ENCODE measurements at regions not wholly inside any gene's neighbourhood (a gene's known extent, or its start where the extent isn't known, plus 50 kb on each side); places are given as distances from the start of the nearest gene placed in this dataset.

- Histone ChIP-seq H3K27me3 (ENCODE audit: control insufficient read depth in 1 of 2, insufficient read depth in 2 of 2, low read length in 2 of 2) (peaks cover 0 to 2% of the 10 kb centered on the region in 2 experiments), H3K27ac (ENCODE audit: low read depth in 1 of 2, low read length in 2 of 2) (no peak overlapping the region), H3K4me3 (ENCODE audit: low read length) (no peak overlapping the region), H3K4me1 (ENCODE audit: insufficient read depth, low read length) (no peaks in the 10 kb centered on the region), H3K9me3 (ENCODE audit: control insufficient read depth in 1 of 2, insufficient read depth in 1 of 2, low read length in 2 of 2) (no peaks in the 10 kb centered on the region), H3K36me3 (ENCODE audit: insufficient read depth, low read length) (no peaks in the 10 kb centered on the region)
- CTCF ChIA-PET: interaction anchor here (1.4 kb wide), 1 partner anchor 471 kb away, joined by 3 read pairs; no protein-coding TSS in a partner anchor
- H3K27me3 Mint-ChIP-seq: peaks cover 25% of the 10 kb centered on the region
- intact Hi-C loops (cut with DNase I, micrococcal nuclease): loop anchor here in 1 of 2 experiments (10.0 kb wide), 1 partner anchor 182 kb away; the partner anchor contains the start of gene PPP3CA
- peaks cover 12% of the 10 kb centered on the region for H3K4me1 Mint-ChIP-seq (ENCODE audit: low read depth)
- H3K27ac Mint-ChIP-seq: no peak overlapping the region
- H3K36me3 Mint-ChIP-seq (ENCODE audit: low read depth): no peaks in the 10 kb centered on the region
- TF ChIP-seq, protein P1, sequence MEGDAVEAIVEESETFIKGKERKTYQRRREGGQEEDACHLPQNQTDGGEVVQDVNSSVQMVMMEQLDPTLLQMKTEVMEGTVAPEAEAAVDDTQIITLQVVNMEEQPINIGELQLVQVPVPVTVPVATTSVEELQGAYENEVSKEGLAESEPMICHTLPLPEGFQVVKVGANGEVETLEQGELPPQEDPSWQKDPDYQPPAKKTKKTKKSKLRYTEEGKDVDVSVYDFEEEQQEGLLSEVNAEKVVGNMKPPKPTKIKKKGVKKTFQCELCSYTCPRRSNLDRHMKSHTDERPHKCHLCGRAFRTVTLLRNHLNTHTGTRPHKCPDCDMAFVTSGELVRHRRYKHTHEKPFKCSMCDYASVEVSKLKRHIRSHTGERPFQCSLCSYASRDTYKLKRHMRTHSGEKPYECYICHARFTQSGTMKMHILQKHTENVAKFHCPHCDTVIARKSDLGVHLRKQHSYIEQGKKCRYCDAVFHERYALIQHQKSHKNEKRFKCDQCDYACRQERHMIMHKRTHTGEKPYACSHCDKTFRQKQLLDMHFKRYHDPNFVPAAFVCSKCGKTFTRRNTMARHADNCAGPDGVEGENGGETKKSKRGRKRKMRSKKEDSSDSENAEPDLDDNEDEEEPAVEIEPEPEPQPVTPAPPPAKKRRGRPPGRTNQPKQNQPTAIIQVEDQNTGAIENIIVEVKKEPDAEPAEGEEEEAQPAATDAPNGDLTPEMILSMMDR (IDR thresholded peaks at IDR 0.05): no peak
- POLR2A ChIA-PET: interaction anchor here (1.2 kb wide), 1 partner anchor 180 kb away, joined by 6 read pairs; the partner anchor contains the start of gene PPP3CA
- ATAC-seq (ENCODE audit: poor library complexity): peak; percentile 92
- no peaks in the 10 kb centered on the region for H3K9me3 Mint-ChIP-seq
- peak in 11 of 14 experiments; percentile 3 to 88 (median 22) for DNase-seq
- no peak overlapping the region for H3K4me3 Mint-ChIP-seq
These were observed 179.9 kb upstream of the PPP3CA start for GRCh38 chr4:101527188-101527587.

GRCh38 chr4:101515566-101515965 lies 168.2 kb upstream of the PPP3CA start:
- no peaks in the 10 kb centered on the region for H3K4me1 ChIP-seq (ENCODE audit: insufficient read depth, low read length)
- Mint-ChIP-seq H3K27ac (no peak overlapping the region), H3K36me3 (ENCODE audit: low read depth) (no peaks in the 10 kb centered on the region), H3K4me1 (ENCODE audit: low read depth) (no peaks in the 10 kb centered on the region), H3K27me3 (peaks cover 29% of the 10 kb centered on the region), H3K4me3 (no peak overlapping the region), H3K9me3 (no peaks in the 10 kb centered on the region)
- TF ChIP-seq, protein P1 (IDR thresholded peaks at IDR 0.05): no peak
- POLR2A ChIA-PET: no interaction called here
- no peak overlapping the region for H3K4me3 ChIP-seq (ENCODE audit: low read length)
- CTCF ChIA-PET: no interaction called here
- H3K27me3 ChIP-seq (ENCODE audit: control insufficient read depth in 1 of 2, insufficient read depth in 2 of 2, low read length in 2 of 2): peaks cover 0 to 5% of the 10 kb centered on the region in 2 experiments
- no peaks in the 10 kb centered on the region for H3K9me3 ChIP-seq (ENCODE audit: control insufficient read depth in 1 of 2, insufficient read depth in 1 of 2, low read length in 2 of 2)
- DNase-seq: no peak
- H3K36me3 ChIP-seq (ENCODE audit: insufficient read depth, low read length): no peaks in the 10 kb centered on the region
- ATAC-seq (ENCODE audit: poor library complexity): no peak
- H3K27ac ChIP-seq (ENCODE audit: low read depth in 1 of 2, low read length in 2 of 2): no peak overlapping the region
- intact Hi-C loops (cut with DNase I, micrococcal nuclease): no loop called here

GRCh38 chr4:101515099-101515498 lies 167.8 kb upstream of the PPP3CA start:
- H3K4me1 Mint-ChIP-seq (ENCODE audit: low read depth): no peaks in the 10 kb centered on the region
- DNase-seq: no peak

More at GRCh38 chr4:101515099-101515498, 167.8 kb upstream of the PPP3CA start:
- Histone ChIP-seq H3K27me3 (ENCODE audit: control insufficient read depth in 1 of 2, insufficient read depth in 2 of 2, low read length in 2 of 2) (peaks cover 0 to 5% of the 10 kb centered on the region in 2 experiments), H3K4me3 (ENCODE audit: low read length) (no peak overlapping the region), H3K9me3 (ENCODE audit: control insufficient read depth in 1 of 2, insufficient read depth in 1 of 2, low read length in 2 of 2) (no peaks in the 10 kb centered on the region), H3K36me3 (ENCODE audit: insufficient read depth, low read length) (no peaks in the 10 kb centered on the region), H3K4me1 (ENCODE audit: insufficient read depth, low read length) (no peaks in the 10 kb centered on the region), H3K27ac (ENCODE audit: low read depth in 1 of 2, low read length in 2 of 2) (no peak overlapping the region)
- no peaks in the 10 kb centered on the region for H3K36me3 Mint-ChIP-seq (ENCODE audit: low read depth)
- H3K27me3 Mint-ChIP-seq: peaks cover 24% of the 10 kb centered on the region
- no peak overlapping the region for H3K27ac Mint-ChIP-seq
- no peaks in the 10 kb centered on the region for H3K9me3 Mint-ChIP-seq
- POLR2A ChIA-PET: no interaction called here
- H3K4me3 Mint-ChIP-seq: no peak overlapping the region
- intact Hi-C loops (cut with DNase I, micrococcal nuclease): no loop called here
- TF ChIP-seq, protein P1 (IDR thresholded peaks at IDR 0.05): no peak
- CTCF ChIA-PET: no interaction called here
- ATAC-seq (ENCODE audit: poor library complexity): no peak

Data from CD4-positive, alpha-beta T cell (primary cell).